ENCODE measurements at regions not wholly inside any gene's neighbourhood (a gene's known extent, or its start where the extent isn't known, plus 50 kb on each side); places are given as distances from the start of the nearest gene placed in this dataset.

DNA sequence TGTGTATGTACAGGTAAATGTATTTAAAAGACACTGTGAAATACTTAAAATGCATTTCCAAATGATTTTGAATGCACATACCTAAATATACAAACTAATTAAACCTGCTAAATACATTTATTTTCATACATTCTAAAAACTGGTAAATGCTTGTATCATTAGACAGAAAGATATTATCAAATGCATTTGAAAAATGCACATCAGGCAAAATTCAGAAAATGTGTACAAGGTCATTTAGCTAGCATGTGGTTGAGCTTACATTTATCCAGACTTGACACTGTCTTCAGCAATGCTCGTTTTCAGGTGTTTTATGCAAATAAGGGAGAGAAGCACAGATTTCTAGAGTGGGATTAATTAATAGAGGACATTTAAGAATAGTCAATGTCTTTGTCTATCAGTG lies 374.2 kb downstream of the SUCLG1 start:
- intact Hi-C loops (cut with micrococcal nuclease): no loop called here
- Mint-ChIP-seq H3K36me3 (ENCODE audit: low read depth) (no peaks in the 10 kb centered on the region), H3K27me3 (peaks cover 6% of the 10 kb centered on the region), H3K4me1 (ENCODE audit: low read depth) (no peaks in the 10 kb centered on the region), H3K27ac (no peak overlapping the region), H3K9me3 (no peaks in the 10 kb centered on the region), H3K4me3 (no peak overlapping the region)
- DNase-seq (no peak), ATAC-seq (no peak)
- POLR2A ChIA-PET: no interaction called here
- CTCF ChIA-PET: no interaction called here
- TF ChIP-seq, protein P1, sequence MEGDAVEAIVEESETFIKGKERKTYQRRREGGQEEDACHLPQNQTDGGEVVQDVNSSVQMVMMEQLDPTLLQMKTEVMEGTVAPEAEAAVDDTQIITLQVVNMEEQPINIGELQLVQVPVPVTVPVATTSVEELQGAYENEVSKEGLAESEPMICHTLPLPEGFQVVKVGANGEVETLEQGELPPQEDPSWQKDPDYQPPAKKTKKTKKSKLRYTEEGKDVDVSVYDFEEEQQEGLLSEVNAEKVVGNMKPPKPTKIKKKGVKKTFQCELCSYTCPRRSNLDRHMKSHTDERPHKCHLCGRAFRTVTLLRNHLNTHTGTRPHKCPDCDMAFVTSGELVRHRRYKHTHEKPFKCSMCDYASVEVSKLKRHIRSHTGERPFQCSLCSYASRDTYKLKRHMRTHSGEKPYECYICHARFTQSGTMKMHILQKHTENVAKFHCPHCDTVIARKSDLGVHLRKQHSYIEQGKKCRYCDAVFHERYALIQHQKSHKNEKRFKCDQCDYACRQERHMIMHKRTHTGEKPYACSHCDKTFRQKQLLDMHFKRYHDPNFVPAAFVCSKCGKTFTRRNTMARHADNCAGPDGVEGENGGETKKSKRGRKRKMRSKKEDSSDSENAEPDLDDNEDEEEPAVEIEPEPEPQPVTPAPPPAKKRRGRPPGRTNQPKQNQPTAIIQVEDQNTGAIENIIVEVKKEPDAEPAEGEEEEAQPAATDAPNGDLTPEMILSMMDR (IDR thresholded peaks at IDR 0.05): no peak

DNA sequence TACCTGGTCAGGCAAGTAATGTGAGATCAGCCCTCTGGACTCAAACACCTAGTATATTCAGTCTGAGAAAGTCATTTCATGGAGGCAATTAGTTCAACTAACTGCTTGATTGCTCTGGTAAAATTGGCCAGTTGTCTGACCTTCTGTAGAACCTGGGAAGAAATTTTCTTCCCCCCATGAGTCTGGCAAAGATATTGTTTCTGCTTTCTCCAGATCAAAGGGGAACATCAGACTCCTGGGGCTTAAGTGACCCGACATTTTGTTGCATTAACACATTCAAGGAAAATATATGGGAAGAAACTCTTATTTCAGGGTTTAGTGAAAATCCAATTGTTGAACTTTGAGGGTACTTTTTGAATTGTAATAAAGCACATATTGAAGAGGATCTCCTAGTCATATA lies 375.1 kb downstream of the SUCLG1 start:
- POLR2A ChIA-PET: no interaction called here
- DNase-seq (no peak), ATAC-seq (no peak)
- H3K4me3 Mint-ChIP-seq: no peak overlapping the region
- CTCF ChIA-PET: no interaction called here
- intact Hi-C loops (cut with micrococcal nuclease): no loop called here
- peaks cover 6% of the 10 kb centered on the region for H3K27me3 Mint-ChIP-seq
- no peaks in the 10 kb centered on the region for H3K9me3 Mint-ChIP-seq
- no peaks in the 10 kb centered on the region for H3K36me3 Mint-ChIP-seq (ENCODE audit: low read depth)
- H3K27ac Mint-ChIP-seq: no peak overlapping the region
- no peaks in the 10 kb centered on the region for H3K4me1 Mint-ChIP-seq (ENCODE audit: low read depth)
- TF ChIP-seq, protein P1 (IDR thresholded peaks at IDR 0.05): no peak

DNA sequence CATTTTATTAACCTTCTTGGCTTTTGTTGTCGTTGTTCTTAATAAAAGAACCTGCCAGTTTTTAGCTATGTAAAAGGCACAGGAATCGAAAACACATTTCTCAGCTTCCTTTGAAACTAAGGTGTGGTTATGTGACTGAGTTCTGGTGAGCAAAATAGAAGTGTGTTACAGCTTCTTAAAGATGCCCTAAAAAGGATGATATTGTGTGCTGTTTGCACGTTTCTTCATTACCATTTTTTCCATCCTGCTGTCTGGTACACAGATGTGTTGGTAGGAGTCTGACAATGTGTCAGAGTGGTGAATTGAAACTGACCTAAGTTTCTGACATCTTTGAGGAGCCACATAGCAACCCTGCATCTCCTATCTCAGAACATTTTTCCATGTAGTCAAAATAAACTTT lies 380.6 kb downstream of the SUCLG1 start:
- CTCF ChIA-PET: no interaction called here
- intact Hi-C loops (cut with micrococcal nuclease): no loop called here

DNA sequence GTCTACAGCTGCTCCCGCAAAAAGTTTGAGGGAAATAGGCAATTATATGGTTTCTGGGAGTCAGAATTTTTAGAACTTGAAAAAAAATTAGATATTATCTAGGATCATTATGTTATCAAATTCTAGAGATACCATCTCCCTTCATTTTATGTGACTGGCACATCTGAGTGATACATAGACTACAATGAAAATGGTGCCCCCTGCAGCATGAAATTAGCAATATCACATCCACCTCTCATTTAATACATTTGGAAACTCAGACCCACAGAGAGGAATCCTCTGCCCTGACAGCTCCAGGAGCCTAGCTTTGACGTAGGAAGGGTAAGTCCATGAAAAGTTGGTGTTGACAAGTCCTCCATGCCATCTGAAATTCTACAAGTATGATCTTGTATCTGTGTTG lies 381.6 kb downstream of the SUCLG1 start:
- no peak overlapping the region for H3K4me3 Mint-ChIP-seq
- H3K4me1 Mint-ChIP-seq (ENCODE audit: low read depth): no peaks in the 10 kb centered on the region
- ChIA-PET POLR2A (no interaction called here), CTCF (no interaction called here)
- H3K27ac Mint-ChIP-seq: no peak overlapping the region
- DNase-seq: peak; percentile 33
- no peaks in the 10 kb centered on the region for H3K27me3 Mint-ChIP-seq
- intact Hi-C loops (cut with micrococcal nuclease): no loop called here
- no peaks in the 10 kb centered on the region for H3K36me3 Mint-ChIP-seq (ENCODE audit: low read depth)
- no peak for ATAC-seq
- TF ChIP-seq, protein P1 (IDR thresholded peaks at IDR 0.05): peak; percentile 31
- H3K9me3 Mint-ChIP-seq: no peaks in the 10 kb centered on the region

More for the DNA sequence above, 380.6 kb downstream of the SUCLG1 start:
- Mint-ChIP-seq H3K9me3 (no peaks in the 10 kb centered on the region), H3K4me3 (no peak overlapping the region), H3K27ac (no peak overlapping the region), H3K27me3 (no peaks in the 10 kb centered on the region), H3K36me3 (ENCODE audit: low read depth) (no peaks in the 10 kb centered on the region), H3K4me1 (ENCODE audit: low read depth) (no peaks in the 10 kb centered on the region)
- POLR2A ChIA-PET: no interaction called here
- TF ChIP-seq, protein P1 (IDR thresholded peaks at IDR 0.05): no peak
- no peak for ATAC-seq
- no peak for DNase-seq

DNA sequence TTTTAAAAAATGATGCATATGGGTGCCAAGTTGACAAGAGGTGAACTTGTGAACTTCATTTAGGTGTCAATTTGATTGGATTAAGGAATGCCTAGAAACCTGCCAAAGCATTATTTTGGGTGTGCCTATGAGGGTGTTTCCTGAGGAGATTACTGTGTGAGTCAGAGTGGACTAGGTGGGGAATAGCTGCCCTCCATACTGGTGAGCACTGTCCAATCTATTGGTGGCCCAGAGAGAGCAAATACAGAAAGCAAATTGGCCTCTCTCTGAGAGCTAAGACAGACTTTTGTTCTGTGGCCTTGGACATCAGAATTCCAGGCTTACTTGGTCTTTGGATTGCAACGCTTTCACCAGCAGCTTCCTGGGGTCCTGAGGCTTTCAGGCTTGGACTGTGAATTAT lies 388.0 kb downstream of the SUCLG1 start:
- Mint-ChIP-seq H3K36me3 (ENCODE audit: low read depth) (no peaks in the 10 kb centered on the region), H3K9me3 (no peaks in the 10 kb centered on the region), H3K4me3 (no peak overlapping the region), H3K27ac (no peak overlapping the region), H3K4me1 (ENCODE audit: low read depth) (no peaks in the 10 kb centered on the region), H3K27me3 (peaks cover 3% of the 10 kb centered on the region)
- ChIA-PET CTCF (no interaction called here), POLR2A (no interaction called here)
- no peak for ATAC-seq
- TF ChIP-seq, protein P1 (IDR thresholded peaks at IDR 0.05): no peak
- intact Hi-C loops (cut with micrococcal nuclease): no loop called here
- no peak for DNase-seq

All from activated CD8-positive, alpha-beta T cell treated with anti-CD3 and anti-CD28 coated beads for 36 hours (primary cell).